ENCODE measurements at regions not wholly inside any gene's neighbourhood (a gene's known extent, or its start where the extent isn't known, plus 50 kb on each side); places are given as distances from the start of the nearest gene placed in this dataset.

GRCh38 chr13:76397413-76397812 lies 488.8 kb downstream of the KCTD12 start:
- H3K4me3 ChIP-seq, result no peak overlapping the region
- ATAC-seq (no peak), DNase-seq (no peak)
- H3K36me3 ChIP-seq (replicated peaks in 1 of 2; ENCODE audit: insufficient read depth in 1 of 2, low read depth in 2 of 2), result no peaks in the 10 kb centered on the region
- TF ChIP-seq POLR2A (IDR thresholded peaks at IDR 0.05), result no peak
- TF ChIP-seq CTCF (IDR thresholded peaks at IDR 0.05), result no peak
- H3K9me3 ChIP-seq, result no peaks in the 10 kb centered on the region
- no peaks in the 10 kb centered on the region for H3K27me3 ChIP-seq
- 51 to 55% methylated on average over 3 of the region's 3 CpGs for WGBS, 2 donors
- no peak overlapping the region for H3K27ac ChIP-seq
- intact Hi-C loops (cut with DNase I), result no loop called here
- no peaks in the 10 kb centered on the region for H3K4me1 ChIP-seq

GRCh38 chr13:76389321-76389720 lies 496.9 kb downstream of the KCTD12 start:
- DNase-seq (no peak), ATAC-seq (no peak)
- no peak overlapping the region for H3K27ac ChIP-seq
- no peaks in the 10 kb centered on the region for H3K27me3 ChIP-seq
- TF ChIP-seq POLR2A (IDR thresholded peaks at IDR 0.05), result no peak
- TF ChIP-seq CTCF (IDR thresholded peaks at IDR 0.05), result no peak
- H3K4me1 ChIP-seq, result no peaks in the 10 kb centered on the region
- H3K36me3 ChIP-seq (replicated peaks in 1 of 2; ENCODE audit: insufficient read depth in 1 of 2, low read depth in 2 of 2), result no peaks in the 10 kb centered on the region
- intact Hi-C loops (cut with DNase I), result no loop called here
- no peak overlapping the region for H3K4me3 ChIP-seq
- 29% methylated on average over 1 of the region's 1 CpG for WGBS, 2 donors
- no peaks in the 10 kb centered on the region for H3K9me3 ChIP-seq

GRCh38 chr13:76387566-76387965 lies 498.6 kb downstream of the KCTD12 start:
- Histone ChIP-seq H3K27me3 (no peaks in the 10 kb centered on the region), H3K9me3 (no peaks in the 10 kb centered on the region), H3K27ac (no peak overlapping the region), H3K36me3 (replicated peaks in 1 of 2; ENCODE audit: insufficient read depth in 1 of 2, low read depth in 2 of 2) (no peaks in the 10 kb centered on the region), H3K4me3 (no peak overlapping the region), H3K4me1 (no peaks in the 10 kb centered on the region)
- ATAC-seq (no peak), DNase-seq (no peak)
- TF ChIP-seq CTCF (IDR thresholded peaks at IDR 0.05) (no peak), POLR2A (IDR thresholded peaks at IDR 0.05) (no peak)
- 42 to 67% methylated on average over 1 of the region's 1 CpG for WGBS, 2 donors
- intact Hi-C loops (cut with DNase I), result no loop called here

GRCh38 chr13:76386321-76386720 lies 499.9 kb downstream of the KCTD12 start:
- intact Hi-C loops (cut with DNase I), result no loop called here
- no peak for TF ChIP-seq POLR2A (IDR thresholded peaks at IDR 0.05)
- TF ChIP-seq CTCF (IDR thresholded peaks at IDR 0.05), result no peak
- no peak overlapping the region for H3K27ac ChIP-seq
- ATAC-seq (no peak), DNase-seq (no peak)
- H3K9me3 ChIP-seq, result no peaks in the 10 kb centered on the region
- H3K36me3 ChIP-seq (replicated peaks in 1 of 2; ENCODE audit: insufficient read depth in 1 of 2, low read depth in 2 of 2), result no peaks in the 10 kb centered on the region
- WGBS, 2 donors, result 78 to 81% methylated on average over 3 of the region's 3 CpGs
- H3K4me1 ChIP-seq, result no peaks in the 10 kb centered on the region
- no peaks in the 10 kb centered on the region for H3K27me3 ChIP-seq
- H3K4me3 ChIP-seq, result no peak overlapping the region

GRCh38 chr13:76385586-76385985 lies 500.6 kb downstream of the KCTD12 start:
- intact Hi-C loops (cut with DNase I), result no loop called here
- H3K4me3 ChIP-seq, result no peak overlapping the region
- H3K9me3 ChIP-seq, result no peaks in the 10 kb centered on the region
- H3K36me3 ChIP-seq (replicated peaks in 1 of 2; ENCODE audit: insufficient read depth in 1 of 2, low read depth in 2 of 2), result no peaks in the 10 kb centered on the region
- ATAC-seq (no peak), DNase-seq (no peak)
- TF ChIP-seq CTCF (IDR thresholded peaks at IDR 0.05), result no peak
- no peak for TF ChIP-seq POLR2A (IDR thresholded peaks at IDR 0.05)
- no peaks in the 10 kb centered on the region for H3K27me3 ChIP-seq
- H3K27ac ChIP-seq, result no peak overlapping the region
- 77 to 78% methylated on average over 2 of the region's 2 CpGs for WGBS, 2 donors
- H3K4me1 ChIP-seq, result no peaks in the 10 kb centered on the region

Measured in body of pancreas (tissue), 4 donors.